ENCODE measurements at regions not wholly inside any gene's neighbourhood (a gene's known extent, or its start where the extent isn't known, plus 50 kb on each side); places are given as distances from the start of the nearest gene placed in this dataset.

DNA sequence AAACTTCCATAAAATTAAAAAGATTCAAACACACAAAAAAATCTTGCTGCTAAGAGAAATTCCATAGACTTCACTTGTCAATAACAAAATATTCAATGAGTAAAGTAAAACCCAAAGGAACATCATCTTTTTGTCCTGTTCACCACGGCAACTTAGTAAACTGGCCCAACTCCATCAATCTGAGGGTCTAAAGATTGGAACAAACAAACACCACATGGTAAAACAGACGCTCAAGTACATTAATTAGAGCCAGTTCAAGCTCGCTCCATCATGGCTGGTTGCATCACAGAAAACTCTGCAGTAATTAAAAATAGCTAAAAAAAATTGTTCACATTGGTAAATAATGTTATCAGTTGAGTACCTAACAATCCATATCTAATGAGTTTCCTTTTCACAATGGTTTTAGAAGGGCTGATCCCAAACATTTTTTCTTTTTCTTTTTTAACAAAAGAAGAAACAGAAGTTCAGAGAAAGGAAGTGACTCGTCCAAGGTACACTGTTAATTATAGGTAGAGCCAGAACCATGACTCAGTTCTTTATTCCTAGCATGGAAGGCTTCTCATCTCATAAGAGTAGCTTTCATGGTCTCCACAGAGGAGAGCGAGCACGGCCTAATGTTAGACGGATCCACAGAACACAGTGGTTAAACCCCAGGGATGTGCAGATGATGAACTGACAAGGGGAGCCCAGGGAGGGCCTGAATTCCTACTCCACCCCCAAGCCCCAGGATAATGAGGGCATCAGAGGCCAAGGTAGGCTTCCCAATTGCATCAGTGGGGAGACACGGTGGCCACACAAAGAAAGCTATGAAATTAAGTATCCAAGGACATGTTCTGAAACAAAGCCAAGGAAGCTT is 79.2 kb upstream of the ARHGEF3 start:
- no peak overlapping the region for H3K14ac ChIP-seq (ENCODE audit: insufficient read length)
- DNase-seq (ENCODE audit: low read depth in 1 of 2, low spot score in 2 of 2) (no peak), FAIRE-seq (no peak)
- H2BK20ac ChIP-seq (ENCODE audit: low read length) = no peak overlapping the region
- H3K18ac ChIP-seq (ENCODE audit: extremely low read depth, low read length) = no peak overlapping the region
- H3K4me3 ChIP-seq (ENCODE audit: extremely low read depth in 1 of 4, insufficient read depth in 2 of 4, low read depth in 3 of 4, low read length in 4 of 4) = no peak overlapping the region
- H3K27ac ChIP-seq (ENCODE audit: low read depth, low read length) = no peak overlapping the region
- no peak overlapping the region for H3K4me2 ChIP-seq (ENCODE audit: insufficient read depth in 1 of 2, low read depth in 2 of 2, low read length in 2 of 2)
- no peak overlapping the region for H4K5ac ChIP-seq (ENCODE audit: insufficient read length, low read depth, low read length)
- H2BK12ac ChIP-seq (ENCODE audit: low read depth, low read length) = no peak overlapping the region
- H4K8ac ChIP-seq (ENCODE audit: extremely low read depth, insufficient read depth, low read length) = no peak overlapping the region
- no peaks in the 10 kb centered on the region for H3K36me3 ChIP-seq (ENCODE audit: control insufficient read depth in 2 of 4, insufficient read depth in 4 of 4, low read length in 3 of 4)
- H3K4ac ChIP-seq (replicated peaks; ENCODE audit: insufficient read length, low read depth, low read length) = no peak overlapping the region
- no peak overlapping the region for H3K23ac ChIP-seq (ENCODE audit: insufficient read length)
- ChIA-PET CTCF (ENCODE audit: partially characterized antibody) (no interaction called here), POLR2A (ENCODE audit: partially characterized antibody) (no interaction called here)
- H2AK5ac ChIP-seq (ENCODE audit: low read depth, low read length) = no peak overlapping the region
- no peaks in the 10 kb centered on the region for H3K9me3 ChIP-seq (ENCODE audit: insufficient read depth in 2 of 2, low read depth in 1 of 2, low read length in 1 of 2)
- H3K79me2 ChIP-seq (ENCODE audit: control insufficient read depth in 1 of 2, insufficient read depth in 2 of 2, low read length in 2 of 2) = no peaks in the 10 kb centered on the region
- H3K23me2 ChIP-seq (ENCODE audit: low read depth, low read length) = no peaks in the 10 kb centered on the region
- no peak overlapping the region for H2BK15ac ChIP-seq (ENCODE audit: low read length)
- H3K56ac ChIP-seq (replicated peaks; ENCODE audit: insufficient read length, low read depth, low read length) = no peak overlapping the region
- H2AFZ ChIP-seq (ENCODE audit: low read length) = no peak overlapping the region
- H2BK5ac ChIP-seq (ENCODE audit: low read depth, low read length) = no peak overlapping the region
- H3K79me1 ChIP-seq (ENCODE audit: low read depth, low read length) = no peaks in the 10 kb centered on the region
- 93% methylated on average over 8 of the region's 8 CpGs; no CpG with 5 or more reads in 1 of the 2 experiments for WGBS, 2 experiments (ENCODE audit: extremely low coverage in 1 of 2, insufficient coverage in 1 of 2, insufficient read length in 1 of 2, insufficient replicate concordance in 2 of 2, low coverage in 1 of 2, low lambda C conversion rate in 2 of 2, missing lambda C conversion rate in 1 of 2)
- H3K9ac ChIP-seq (replicated peaks in 1 of 4; ENCODE audit: extremely low read depth in 1 of 4, low read depth in 3 of 4, low read length in 3 of 4) = no peak overlapping the region
- H3K27me3 ChIP-seq (replicated peaks in 1 of 4; ENCODE audit: control insufficient read depth in 3 of 4, extremely low read depth in 1 of 4, insufficient read depth in 3 of 4, low read length in 3 of 4) = no peaks in the 10 kb centered on the region
- H3K4me1 ChIP-seq (replicated peaks in 1 of 4; ENCODE audit: control insufficient read depth in 3 of 4, insufficient read depth in 4 of 4, low read length in 3 of 4) = peaks cover 0 to 5% (median 2%) of the 10 kb centered on the region in 4 experiments; a peak in 1 of 7 replicates
- H2BK120ac ChIP-seq (replicated peaks; ENCODE audit: low read depth, low read length) = no peak overlapping the region
- H4K91ac ChIP-seq (replicated peaks; ENCODE audit: insufficient read length, low read length) = no peak overlapping the region
- H4K20me1 ChIP-seq (replicated peaks in 1 of 2; ENCODE audit: control insufficient read depth in 1 of 2, insufficient read depth in 2 of 2, low read length in 2 of 2) = no peaks in the 10 kb centered on the region
- TF ChIP-seq, protein P1, sequence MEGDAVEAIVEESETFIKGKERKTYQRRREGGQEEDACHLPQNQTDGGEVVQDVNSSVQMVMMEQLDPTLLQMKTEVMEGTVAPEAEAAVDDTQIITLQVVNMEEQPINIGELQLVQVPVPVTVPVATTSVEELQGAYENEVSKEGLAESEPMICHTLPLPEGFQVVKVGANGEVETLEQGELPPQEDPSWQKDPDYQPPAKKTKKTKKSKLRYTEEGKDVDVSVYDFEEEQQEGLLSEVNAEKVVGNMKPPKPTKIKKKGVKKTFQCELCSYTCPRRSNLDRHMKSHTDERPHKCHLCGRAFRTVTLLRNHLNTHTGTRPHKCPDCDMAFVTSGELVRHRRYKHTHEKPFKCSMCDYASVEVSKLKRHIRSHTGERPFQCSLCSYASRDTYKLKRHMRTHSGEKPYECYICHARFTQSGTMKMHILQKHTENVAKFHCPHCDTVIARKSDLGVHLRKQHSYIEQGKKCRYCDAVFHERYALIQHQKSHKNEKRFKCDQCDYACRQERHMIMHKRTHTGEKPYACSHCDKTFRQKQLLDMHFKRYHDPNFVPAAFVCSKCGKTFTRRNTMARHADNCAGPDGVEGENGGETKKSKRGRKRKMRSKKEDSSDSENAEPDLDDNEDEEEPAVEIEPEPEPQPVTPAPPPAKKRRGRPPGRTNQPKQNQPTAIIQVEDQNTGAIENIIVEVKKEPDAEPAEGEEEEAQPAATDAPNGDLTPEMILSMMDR (IDR thresholded peaks at IDR 0.05; ENCODE audit: control extremely low read depth in 1 of 3, insufficient read depth in 1 of 3, low read depth in 1 of 3, low read length in 3 of 3) = no peak
- TF ChIP-seq TAF1 (IDR thresholded peaks at IDR 0.05; ENCODE audit: low read depth, low read length) (no peak), SP4 (IDR thresholded peaks at IDR 0.05; ENCODE audit: low read length) (no peak), PHF8 (conservative IDR thresholded peaks at IDR 0.05; ENCODE audit: low read depth, low read length) (no peak), TEAD4 (IDR thresholded peaks at IDR 0.05; ENCODE audit: low read depth, low read length) (no peak), EP300 (IDR thresholded peaks at IDR 0.05; ENCODE audit: borderline replicate concordance in 1 of 2, low read depth in 2 of 2, low read length in 2 of 2) (no peak), JUND (IDR thresholded peaks at IDR 0.05; ENCODE audit: low read length) (no peak), CTBP2 (IDR thresholded peaks at IDR 0.05; ENCODE audit: borderline replicate concordance, insufficient read depth, insufficient read length, low read length) (no peak)
- TF ChIP-seq, protein P2, sequence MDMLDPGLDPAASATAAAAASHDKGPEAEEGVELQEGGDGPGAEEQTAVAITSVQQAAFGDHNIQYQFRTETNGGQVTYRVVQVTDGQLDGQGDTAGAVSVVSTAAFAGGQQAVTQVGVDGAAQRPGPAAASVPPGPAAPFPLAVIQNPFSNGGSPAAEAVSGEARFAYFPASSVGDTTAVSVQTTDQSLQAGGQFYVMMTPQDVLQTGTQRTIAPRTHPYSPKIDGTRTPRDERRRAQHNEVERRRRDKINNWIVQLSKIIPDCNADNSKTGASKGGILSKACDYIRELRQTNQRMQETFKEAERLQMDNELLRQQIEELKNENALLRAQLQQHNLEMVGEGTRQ (IDR thresholded peaks at IDR 0.05; ENCODE audit: low read length) = no peak
